OCI-LY7 (cell line): ENCODE measurements at regions not wholly inside any gene's neighbourhood (a gene's known extent, or its start where the extent isn't known, plus 50 kb on each side); places are given as distances from the start of the nearest gene placed in this dataset.
"Not testable (repeated sequence)": the region's sequence is repeated elsewhere in the genome, so short reads cannot be mapped to it uniquely, and the experiment has no call there.

ENCODE experiments used
- EZH2phosphoT487 ChIP-seq: fragments of 200-600 bp; sonication (generic); IDR thresholded peaks from 2 replicates; pipeline ENCODE4 v1.6.1; 2018; ENCODE audit warnings: low read depth, borderline replicate concordance, mild to moderate bottlenecking, mixed run types, antibody characterized with exemption, low read length, moderate library complexity, mixed read lengths
- TF ChIP-seq, protein P1 (sequence below): fragments of 200-600 bp; sonication (generic); conservative IDR thresholded peaks from 2 replicates; pipeline ENCODE4 v1.5.1; 2014; ENCODE audit warnings: mild to moderate bottlenecking, antibody characterized with exemption, low read length, moderate library complexity, mixed read lengths

DNA sequence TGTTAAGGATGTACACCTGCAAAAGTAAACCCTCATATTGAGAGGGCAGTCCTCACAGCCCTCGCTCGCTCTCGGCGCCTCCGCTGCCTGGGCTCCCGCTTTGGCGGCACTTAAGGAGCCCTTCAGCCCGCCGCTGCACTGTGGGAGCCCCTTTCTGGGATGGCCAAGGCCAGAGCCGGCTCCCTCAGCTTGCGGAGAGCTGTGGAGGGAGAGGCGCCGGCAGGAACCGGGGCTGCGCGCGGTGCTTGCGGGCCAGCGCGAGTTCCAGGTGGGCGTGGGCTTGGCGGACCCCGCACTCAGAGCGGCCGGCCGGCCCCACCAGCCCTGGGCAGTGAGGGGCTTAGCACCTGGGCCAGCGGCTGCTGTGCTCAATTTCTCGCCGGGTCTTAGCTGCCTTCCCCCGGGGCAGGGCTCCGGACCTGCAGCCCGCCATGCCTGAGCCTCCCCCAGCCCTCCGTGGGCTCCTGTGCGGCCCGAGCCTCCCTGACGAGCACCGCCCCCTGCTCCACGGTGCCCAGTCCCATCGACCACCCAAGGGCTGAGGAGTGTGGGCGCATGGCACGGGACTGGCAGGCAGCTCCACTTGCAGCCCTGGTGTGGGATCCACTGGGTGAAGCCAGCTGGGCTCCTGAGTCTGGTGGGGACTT is 259.4 kb downstream of the KTN1 start:
- TF ChIP-seq, protein P1, sequence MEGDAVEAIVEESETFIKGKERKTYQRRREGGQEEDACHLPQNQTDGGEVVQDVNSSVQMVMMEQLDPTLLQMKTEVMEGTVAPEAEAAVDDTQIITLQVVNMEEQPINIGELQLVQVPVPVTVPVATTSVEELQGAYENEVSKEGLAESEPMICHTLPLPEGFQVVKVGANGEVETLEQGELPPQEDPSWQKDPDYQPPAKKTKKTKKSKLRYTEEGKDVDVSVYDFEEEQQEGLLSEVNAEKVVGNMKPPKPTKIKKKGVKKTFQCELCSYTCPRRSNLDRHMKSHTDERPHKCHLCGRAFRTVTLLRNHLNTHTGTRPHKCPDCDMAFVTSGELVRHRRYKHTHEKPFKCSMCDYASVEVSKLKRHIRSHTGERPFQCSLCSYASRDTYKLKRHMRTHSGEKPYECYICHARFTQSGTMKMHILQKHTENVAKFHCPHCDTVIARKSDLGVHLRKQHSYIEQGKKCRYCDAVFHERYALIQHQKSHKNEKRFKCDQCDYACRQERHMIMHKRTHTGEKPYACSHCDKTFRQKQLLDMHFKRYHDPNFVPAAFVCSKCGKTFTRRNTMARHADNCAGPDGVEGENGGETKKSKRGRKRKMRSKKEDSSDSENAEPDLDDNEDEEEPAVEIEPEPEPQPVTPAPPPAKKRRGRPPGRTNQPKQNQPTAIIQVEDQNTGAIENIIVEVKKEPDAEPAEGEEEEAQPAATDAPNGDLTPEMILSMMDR = not testable (repeated sequence)
- TF ChIP-seq EZH2phosphoT487 = not testable (repeated sequence)
